Heart left ventricle (tissue), 16 donors: ENCODE measurements at regions not wholly inside any gene's neighbourhood (a gene's known extent, or its start where the extent isn't known, plus 50 kb on each side); places are given as distances from the start of the nearest gene placed in this dataset.

Source experiments
- ATAC-seq, 4 donors: fragments of 200-7000 bp; cut with Tn5 transposase; one replicate each; pipeline ENCODE4 v1.9.1; 2020 to 2022; ENCODE audit warnings: moderate library complexity in 4 of 4, mild to moderate bottlenecking in 3 of 4, moderate number of reproducible peaks in 1 of 4
- DNase-seq, 5 donors: peaks; one replicate each; pipeline ENCODE4 v3.0.0-alpha.2; 2020
- H3K27ac ChIP-seq, 12 donors: fragments of 200-600 bp; sonication (generic) in 4 of 12; one replicate each; pipeline versions ENCODE4 v1.5.0 to v1.8.0; 2016 to 2022; ENCODE audit warnings: mild to moderate bottlenecking in 2 of 12
- H3K27me3 ChIP-seq, 9 donors: fragments of 200-600 bp; sonication (generic) in 2 of 9; one replicate each; pipeline versions ENCODE4 v1.5.1 to v1.8.0; 2016 to 2022; ENCODE audit warnings: mild to moderate bottlenecking in 3 of 9
- H3K36me3 ChIP-seq, 9 donors: fragments of 200-600 bp; sonication (generic) in 2 of 9; one replicate each; pipeline versions ENCODE4 v1.5.0 to v1.8.0; 2018 to 2022; ENCODE audit warnings: mild to moderate bottlenecking in 2 of 9
- H3K4me1 ChIP-seq, 12 donors: fragments of 200-600 bp; sonication (generic) in 4 of 12; one replicate each; pipeline versions ENCODE4 v1.5.0 to v1.8.0; 2016 to 2022; ENCODE audit warnings: mild to moderate bottlenecking in 3 of 12
- H3K4me3 ChIP-seq, 12 donors: fragments of 200-600 bp; sonication (generic) in 4 of 12; one replicate each; pipeline versions ENCODE4 v1.5.0 to v1.8.0; 2017 to 2022; ENCODE audit warnings: mild to moderate bottlenecking in 9 of 12, moderate library complexity in 4 of 12
- H3K9me3 ChIP-seq, 12 donors: fragments of 200-600 bp; sonication (generic) in 4 of 12; one replicate each; pipeline versions ENCODE4 v1.5.0 to v1.8.0; 2016 to 2022; ENCODE audit warnings: mild to moderate bottlenecking in 1 of 12
- CTCF ChIP-seq, 12 donors: fragments of 200-600 bp; sonication (generic) in 4 of 12; IDR thresholded peaks; one replicate each; pipeline versions ENCODE4 v1.5.0 to v1.8.0; 2018 to 2022; ENCODE audit warnings: antibody characterized with exemption in 12 of 12, mild to moderate bottlenecking in 5 of 12
- POLR2A ChIP-seq, 2 donors: fragments of 450-650 bp; IDR thresholded peaks; one replicate each; pipeline ENCODE4 v1.6.1; 2017; ENCODE audit warnings: antibody characterized with exemption in 2 of 2, mild to moderate bottlenecking in 2 of 2, moderate library complexity in 2 of 2
- WGBS, 4 donors: extraction: QIAGEN DNeasy Blood & Tissue Kit in 2 of 4; methylation state at CpG; one replicate each; pipeline versions ENCODE4 v1.1.5 to v1.1.7; 2013 to 2018; 5-methylcytosine and 5-hydroxymethylcytosine counted together
- intact Hi-C, 10 donors: fragments of 100-400 bp; cut with DNase I; formaldehyde crosslinking; loops; one replicate each; pipeline versions ENCODE4 v1.11.1 to v1.14.2; 2022
- donor health status: ischemic (EF 13 %, LVEDD 7.1; RV severe dilation, severe dysfunction).
- donor health status: healthy with polysubstance abuse.
- donor health status: DM: no; HTN: yes; CAD: no.
- donor health status: DM: no; HTN: no; CAD: no.
- donor health status: ischemic (EF 25% LVEDD 6.9; RV normal size, moderate dysfunction).
- donor health status: ischemic (EF 25% LVEDD 5.7; RV mildly dilated, moderate dysfunction).
- donor health status: healthy.
- donor health status: DM: yes; HTN: yes; CAD: no.
- donor health status: ischemic (EF 35%, LVEDD 5.7; RV mildly dilated, moderate dysfunction).
- donor health status: nonischemic (EF 11% LVEDD 7.7; RV severe dilation, severe dysfunction).
- donor health status: DM: yes; HTN: yes; CAD: no.
- donor health status: PGD.
- donor health status: ischemic (EF 29% LVEDD 5.4; RV normal size, mild dysfunction).
- donor health status: nonischemic (EF 23%, LVEDD 6.1; RV moderate dilation, normal function).

- Histone ChIP-seq H3K27me3 (no peaks in the 10 kb centered on the region), H3K27ac (no peak overlapping the region), H3K4me1 (peaks cover 0 to 9% (median 0%) of the 10 kb centered on the region in 12 donors), H3K36me3 (no peaks in the 10 kb centered on the region), H3K4me3 (no peak overlapping the region), H3K9me3 (no peaks in the 10 kb centered on the region)
- WGBS, 4 donors: 84 to 93% (median 92%) methylated on average over 3 of the region's 3 CpGs
- ATAC-seq (no peak), DNase-seq (no peak)
- intact Hi-C loops: no loop called here
- TF ChIP-seq CTCF (IDR thresholded peaks at IDR 0.05) (no peak), POLR2A (IDR thresholded peaks at IDR 0.05) (no peak)
Observed at GRCh38 chr18:70413455-70413854, 124.6 kb downstream of the SOCS6 start.

GRCh38 chr18:70411876-70412435, 123.1 kb downstream of the SOCS6 start:
- intact Hi-C loops: no loop called here
- no peak for ATAC-seq

GRCh38 chr18:70411307-70411706, 122.5 kb downstream of the SOCS6 start:
- H3K9me3 ChIP-seq: no peaks in the 10 kb centered on the region
- intact Hi-C loops: no loop called here
- no peak overlapping the region for H3K4me3 ChIP-seq
- no peak overlapping the region for H3K27ac ChIP-seq
- no peaks in the 10 kb centered on the region for H3K36me3 ChIP-seq
- ATAC-seq (no peak), DNase-seq (no peak)
- 82 to 97% (median 93%) methylated on average over 2 of the region's 2 CpGs for WGBS, 4 donors
- H3K27me3 ChIP-seq: no peaks in the 10 kb centered on the region
- peaks cover 0 to 9% (median 0%) of the 10 kb centered on the region in 12 donors for H3K4me1 ChIP-seq
- TF ChIP-seq POLR2A (IDR thresholded peaks at IDR 0.05): no peak
- TF ChIP-seq CTCF (IDR thresholded peaks at IDR 0.05): no peak

More at GRCh38 chr18:70411876-70412435, 123.1 kb downstream of the SOCS6 start:
- 36 to 54% (median 49%) methylated on average over 6 of the region's 6 CpGs for WGBS, 4 donors
- no peaks in the 10 kb centered on the region for H3K36me3 ChIP-seq
- no peaks in the 10 kb centered on the region for H3K9me3 ChIP-seq
- H3K4me1 ChIP-seq: peaks cover 0 to 9% (median 0%) of the 10 kb centered on the region in 12 donors
- H3K4me3 ChIP-seq: no peak overlapping the region
- TF ChIP-seq CTCF (IDR thresholded peaks at IDR 0.05) (no peak), POLR2A (IDR thresholded peaks at IDR 0.05) (no peak)
- no peaks in the 10 kb centered on the region for H3K27me3 ChIP-seq
- H3K27ac ChIP-seq: no peak overlapping the region
- no peak for DNase-seq

- ATAC-seq (no peak), DNase-seq (no peak)
- Histone ChIP-seq H3K27ac (no peak overlapping the region), H3K27me3 (no peaks in the 10 kb centered on the region), H3K4me1 (peaks cover 0 to 5% (median 0%) of the 10 kb centered on the region in 12 donors), H3K36me3 (no peaks in the 10 kb centered on the region), H3K4me3 (no peak overlapping the region), H3K9me3 (no peaks in the 10 kb centered on the region)
- WGBS, 4 donors: 80 to 90% (median 88%) methylated on average over 3 of the region's 3 CpGs
- intact Hi-C loops: no loop called here
- TF ChIP-seq POLR2A (IDR thresholded peaks at IDR 0.05) (no peak), CTCF (IDR thresholded peaks at IDR 0.05) (no peak)
Observed at GRCh38 chr18:70405052-70405451, 116.2 kb downstream of the SOCS6 start.
